CD4-positive, alpha-beta T cell treated with Interleukin-17A for 1 hour (primary cell): ENCODE measurements at regions not wholly inside any gene's neighbourhood (a gene's known extent, or its start where the extent isn't known, plus 50 kb on each side); places are given as distances from the start of the nearest gene placed in this dataset.

Experiments
- DNase-seq: peaks from one replicate; pipeline ENCODE4 v3.0.0-alpha.2; 2020

DNA sequence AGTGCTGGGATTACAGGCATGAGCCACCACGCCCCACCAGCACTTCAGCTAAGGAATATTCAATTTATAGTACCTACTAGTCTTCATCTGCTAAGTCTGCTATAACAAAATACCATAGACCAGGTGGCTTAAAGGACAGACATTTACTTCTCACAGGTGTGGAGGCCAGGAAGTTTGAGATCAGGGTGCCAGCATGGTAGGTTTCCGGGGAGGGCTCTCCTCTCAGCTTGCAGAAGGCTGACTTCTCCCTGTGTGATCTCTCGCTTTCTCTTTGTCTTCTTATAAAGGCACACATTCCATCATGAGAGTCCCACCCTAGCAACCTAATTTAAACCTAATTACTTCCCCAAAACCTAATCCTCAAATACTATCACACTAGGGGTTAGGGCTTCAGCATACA lies 433.0 kb downstream of the INSC start:
- DNase-seq: no peak

DNA sequence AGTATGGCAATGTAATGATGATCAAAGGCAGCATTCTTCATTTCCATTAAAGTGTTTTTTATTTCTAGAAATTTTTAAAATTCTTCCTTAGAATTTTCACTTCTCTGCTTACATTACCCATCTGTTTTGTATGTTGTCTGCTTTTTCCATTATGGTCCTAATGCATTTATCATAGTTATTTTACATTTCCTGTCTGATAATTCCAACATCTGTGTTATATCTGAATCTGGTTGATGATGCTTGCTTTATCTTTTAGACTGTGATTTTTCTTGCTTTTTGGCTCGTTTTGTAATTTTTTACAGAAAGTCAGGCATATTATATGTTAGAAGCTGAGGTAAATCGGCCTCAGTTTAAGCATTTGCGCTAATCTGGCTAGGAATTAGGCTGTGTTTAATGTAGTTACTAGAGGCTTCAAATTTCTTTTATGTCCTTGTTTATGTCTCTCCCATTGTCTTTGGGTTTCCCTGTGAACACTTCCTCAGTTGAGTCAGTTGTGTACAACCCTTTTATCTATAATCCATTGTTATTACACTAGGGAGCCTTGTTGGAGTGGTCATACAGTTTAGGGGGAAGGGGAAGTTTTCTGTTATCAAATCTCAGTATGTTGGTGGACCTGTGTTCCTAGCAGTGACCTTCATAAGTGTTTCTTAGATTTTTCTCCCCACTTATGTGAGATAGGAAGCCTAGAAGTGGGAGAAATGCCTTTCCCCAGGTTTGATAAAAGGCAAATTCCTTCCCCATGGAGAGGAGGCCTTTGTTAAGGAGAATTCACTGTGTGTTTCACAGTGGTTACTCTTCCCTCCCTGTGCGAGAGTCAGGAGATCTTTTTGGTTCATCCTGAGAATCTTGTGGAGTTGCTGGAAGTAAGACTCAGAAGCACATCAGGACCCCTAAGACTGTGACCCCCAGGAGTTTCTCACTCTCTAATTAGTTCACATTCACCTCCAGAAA lies 437.5 kb downstream of the INSC start:
- no peak for DNase-seq

DNA sequence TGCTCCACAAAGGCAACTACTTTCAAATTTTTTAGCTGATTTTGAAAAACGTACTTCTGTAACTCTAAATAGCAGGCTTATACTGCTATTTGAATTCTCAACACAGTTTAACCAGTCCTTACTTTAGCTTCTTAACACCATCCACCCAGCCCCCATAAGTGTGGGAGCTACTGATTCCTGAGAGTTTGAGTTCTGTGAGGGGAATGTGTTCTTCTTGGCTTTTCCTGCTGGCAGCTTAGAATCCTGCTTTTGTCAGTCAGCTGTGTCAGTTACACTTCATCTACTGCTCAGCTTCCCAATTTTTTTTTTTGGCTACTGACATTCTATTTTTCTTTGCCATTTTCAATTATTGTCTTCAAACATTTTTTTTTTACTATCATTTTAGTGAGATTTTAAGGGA lies 440.4 kb downstream of the INSC start:
- DNase-seq: no peak

DNA sequence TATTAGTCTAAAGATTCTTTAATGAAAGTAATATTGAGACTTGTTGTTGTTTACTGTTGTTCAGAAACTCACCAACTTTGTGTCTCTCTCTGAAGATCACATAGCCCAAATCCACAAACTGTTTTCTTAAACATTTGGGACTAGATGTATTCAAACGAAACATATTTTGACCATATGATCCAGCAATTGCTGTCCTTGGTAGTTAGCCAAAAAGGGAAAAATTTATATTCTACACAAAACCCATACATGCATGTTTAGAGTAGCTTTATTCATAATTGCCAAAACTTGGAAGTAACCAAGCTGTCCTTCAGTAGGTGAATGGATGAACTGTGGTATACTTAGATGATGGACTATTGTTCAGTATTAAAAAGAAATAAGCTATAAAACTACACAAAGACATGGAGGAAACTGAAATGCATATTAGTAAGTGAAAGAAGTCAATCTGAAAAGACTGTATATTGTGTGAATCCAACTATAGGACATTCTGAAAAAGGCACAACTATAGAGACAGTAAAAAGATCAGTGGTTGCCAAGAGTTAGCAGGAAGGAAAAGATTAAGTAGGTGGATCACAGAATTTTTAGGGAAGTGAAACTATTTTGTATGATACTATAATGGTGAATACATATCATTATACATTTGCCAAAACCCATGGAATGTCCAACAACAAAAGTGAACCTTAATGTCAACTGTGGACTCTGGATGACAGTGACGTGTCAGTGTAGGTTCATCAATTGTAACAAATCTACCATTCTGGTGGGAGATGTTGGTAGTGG lies 442.9 kb downstream of the INSC start:
- DNase-seq: no peak

DNA sequence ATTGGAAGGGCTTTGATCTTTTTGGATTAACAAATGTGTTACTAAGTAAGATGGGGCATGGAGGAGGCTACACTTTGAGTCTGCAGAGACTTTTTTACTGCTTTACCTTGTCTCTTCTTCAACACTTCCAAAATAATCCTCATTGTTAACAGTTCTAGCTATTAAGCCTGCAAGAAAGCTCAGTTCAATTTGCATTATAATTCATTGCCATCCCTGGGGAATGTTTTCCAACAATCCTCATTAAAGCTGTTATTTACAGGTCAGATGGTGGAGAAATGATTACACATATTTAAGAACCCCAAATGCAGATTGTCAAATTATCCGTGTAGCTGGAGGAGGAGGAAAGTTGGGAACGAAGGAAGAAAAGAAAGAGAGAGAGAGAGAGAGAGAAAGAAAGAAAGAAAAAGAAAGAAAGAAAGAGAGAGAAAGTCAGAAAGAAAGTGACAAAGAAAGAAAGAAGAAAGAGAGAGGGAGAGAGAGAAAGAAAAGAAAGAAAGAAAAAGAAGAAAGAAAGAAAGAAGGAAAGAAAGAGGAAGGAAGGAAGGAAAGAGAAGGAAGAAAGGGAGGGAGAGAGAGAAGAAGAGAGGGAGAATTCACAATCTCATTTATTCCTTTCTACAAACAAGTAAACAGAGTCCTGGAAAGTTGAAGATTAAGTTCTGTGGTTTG lies 443.9 kb downstream of the INSC start:
- DNase-seq: no peak

DNA sequence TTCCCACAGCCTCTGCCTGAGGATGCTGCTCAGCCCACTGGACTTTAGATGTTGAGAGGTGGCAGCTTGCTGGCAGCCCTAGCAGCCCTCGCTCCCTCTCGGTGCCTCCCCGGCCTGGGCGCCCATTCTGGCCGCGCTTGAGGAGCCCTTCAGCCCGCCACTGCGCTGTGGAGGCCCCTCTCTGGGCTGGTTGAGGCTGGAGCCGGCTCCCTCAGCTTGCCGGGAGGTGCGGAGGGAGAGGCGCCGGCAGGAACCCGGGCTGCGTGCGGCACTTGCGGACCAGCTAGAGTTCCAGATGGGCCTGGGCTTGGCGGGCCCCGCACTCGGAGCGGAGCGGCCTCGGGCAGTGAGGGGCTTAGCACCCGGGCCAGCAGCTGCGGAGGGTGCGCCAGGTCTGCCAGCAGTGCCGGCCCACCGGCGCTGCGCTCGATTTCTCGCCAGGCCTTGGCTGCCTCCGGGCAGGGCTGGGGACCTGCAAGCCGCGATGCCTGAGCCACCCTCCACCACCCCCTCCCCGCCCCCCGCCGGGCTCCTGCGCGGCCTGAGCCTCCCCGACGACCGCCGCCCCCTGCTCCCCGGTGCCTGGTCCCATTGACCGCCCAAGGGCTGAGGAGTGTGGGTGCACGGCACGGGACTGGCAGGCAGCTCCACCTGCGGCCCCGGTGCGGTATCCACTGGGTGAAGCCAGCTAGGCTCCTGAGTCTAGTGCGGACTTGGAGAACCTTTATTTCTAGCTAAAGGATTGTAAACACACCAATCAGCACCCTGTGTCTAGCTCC lies 446.2 kb downstream of the INSC start:
- no peak for DNase-seq

DNA sequence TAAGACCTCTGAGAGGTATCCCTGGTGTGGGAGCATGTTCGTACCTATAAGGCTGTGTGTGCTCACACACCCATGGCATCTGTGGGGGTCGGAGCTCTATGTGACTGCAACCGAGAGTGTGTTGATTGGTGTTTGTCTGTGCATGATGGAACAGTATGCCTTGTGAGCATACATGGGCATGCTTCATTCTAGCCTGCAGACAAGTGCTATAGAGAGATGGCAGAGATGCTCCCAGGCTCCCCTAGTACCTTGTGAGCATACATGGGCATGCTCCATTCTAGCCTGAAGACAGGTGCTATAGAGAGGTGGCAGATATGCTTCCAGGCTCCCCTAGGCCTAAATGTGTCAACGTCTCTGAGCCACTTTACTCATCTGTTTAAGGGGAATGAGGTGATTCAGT lies 447.5 kb downstream of the INSC start:
- DNase-seq: no peak

DNA sequence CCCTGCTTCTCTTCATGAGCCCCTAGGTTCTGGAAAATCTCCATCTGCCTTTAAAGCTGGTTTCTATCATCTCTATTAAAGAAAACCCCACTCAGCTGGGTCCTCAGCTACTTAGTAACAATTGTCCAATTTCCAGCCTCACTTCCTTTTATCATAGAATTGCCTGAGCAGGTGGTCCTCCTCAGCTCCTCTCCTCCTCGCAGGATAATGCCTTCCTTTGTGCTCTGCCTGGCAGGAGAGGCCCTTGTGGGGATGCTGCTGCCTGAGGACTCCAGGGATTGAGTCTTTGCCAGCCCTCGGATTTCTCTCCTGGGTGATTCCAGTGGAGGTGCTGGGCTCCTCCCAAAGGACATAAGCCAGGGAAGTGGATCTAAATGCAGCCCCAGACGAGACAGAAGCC lies 448.3 kb downstream of the INSC start:
- DNase-seq: no peak

DNA sequence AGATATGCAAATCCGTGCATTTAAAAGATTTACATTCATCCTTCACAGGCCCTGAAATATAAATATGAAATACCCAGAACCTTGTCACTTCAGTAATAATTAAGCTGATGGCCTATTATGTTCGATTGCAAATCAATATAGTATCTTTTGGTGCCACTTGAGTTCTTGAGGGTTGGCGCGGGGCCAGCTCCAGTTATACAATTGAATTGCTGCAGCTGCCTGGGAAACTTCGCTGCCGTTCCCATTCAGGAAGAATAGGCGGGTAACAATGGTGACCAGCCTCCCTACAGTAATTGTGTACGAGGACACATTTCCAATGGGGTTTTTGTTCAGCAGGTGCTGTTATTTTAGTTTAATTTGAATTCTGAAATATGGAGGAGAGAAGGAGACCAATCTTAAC lies 451.2 kb downstream of the INSC start:
- no peak for DNase-seq

DNA sequence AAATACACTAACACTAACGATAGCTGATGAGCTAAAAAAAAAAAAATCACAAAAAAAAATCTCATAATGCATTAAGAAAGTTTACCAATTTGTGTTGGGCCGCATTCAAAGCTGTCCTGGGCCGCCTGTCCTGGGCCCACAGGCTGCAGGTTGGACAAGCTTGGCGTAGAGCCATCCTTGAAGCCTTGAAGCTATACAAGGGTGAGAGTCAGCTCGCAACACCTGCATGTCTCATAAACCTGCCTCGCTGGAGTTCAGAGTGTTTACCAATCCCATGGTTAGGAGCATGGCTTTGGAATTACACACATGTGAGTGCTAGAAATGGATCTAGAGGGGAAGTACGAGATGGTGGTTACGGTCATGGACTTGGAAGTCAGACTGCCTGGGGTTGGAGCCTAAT lies 453.7 kb downstream of the INSC start:
- DNase-seq: no peak

DNA sequence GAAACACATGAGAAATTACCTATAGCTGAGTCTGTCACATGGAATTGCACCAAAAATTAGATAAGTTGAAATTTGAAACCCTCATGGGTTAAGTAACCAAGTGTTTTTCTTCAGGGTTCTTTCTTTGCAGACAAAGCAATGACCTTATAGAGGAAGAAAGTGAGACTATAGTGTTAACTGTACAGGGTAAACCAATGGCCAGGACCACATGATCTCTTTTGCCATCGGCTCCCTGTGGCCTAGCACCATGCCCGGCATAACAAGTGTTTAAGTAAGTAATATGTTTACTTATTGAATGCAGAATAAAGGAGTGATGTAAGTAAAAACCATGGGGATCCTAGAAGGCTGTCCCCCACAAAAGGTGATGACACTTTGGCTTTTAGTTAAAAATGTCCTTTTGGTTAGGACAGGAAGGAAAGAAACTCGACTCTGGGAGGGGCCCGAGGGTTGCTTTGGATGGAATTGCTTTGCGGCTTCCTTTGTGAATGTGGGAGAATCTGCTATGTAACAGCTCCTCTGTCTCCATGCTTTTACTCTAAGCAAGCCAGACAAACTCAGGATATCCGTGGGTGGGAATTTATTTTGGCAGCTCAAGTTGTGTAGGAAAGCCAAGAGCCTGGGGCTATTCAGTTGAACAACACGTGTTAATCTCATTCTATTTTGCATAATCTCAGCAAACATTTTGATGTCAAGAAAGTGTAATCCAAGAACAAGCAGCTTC lies 454.7 kb downstream of the INSC start:
- no peak for DNase-seq

DNA sequence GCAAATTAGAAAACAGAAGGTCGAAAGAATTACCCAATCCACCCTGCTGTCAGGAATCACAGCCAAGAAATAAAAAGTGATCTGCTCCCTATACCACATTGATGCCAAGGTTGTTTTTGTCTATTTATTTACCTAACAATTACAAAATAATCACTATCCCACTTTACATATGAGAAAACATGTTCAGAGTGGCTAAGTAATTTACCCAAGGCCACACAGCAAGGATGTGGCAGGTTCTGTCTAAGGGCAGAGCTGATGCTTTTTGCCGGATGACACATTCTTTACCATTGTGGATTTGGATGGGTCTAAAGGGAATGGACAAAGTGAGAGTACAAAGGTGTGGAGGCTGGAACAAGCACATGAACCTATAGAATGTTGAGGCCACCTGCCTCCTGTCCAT lies 460.7 kb downstream of the INSC start:
- no peak for DNase-seq

DNA sequence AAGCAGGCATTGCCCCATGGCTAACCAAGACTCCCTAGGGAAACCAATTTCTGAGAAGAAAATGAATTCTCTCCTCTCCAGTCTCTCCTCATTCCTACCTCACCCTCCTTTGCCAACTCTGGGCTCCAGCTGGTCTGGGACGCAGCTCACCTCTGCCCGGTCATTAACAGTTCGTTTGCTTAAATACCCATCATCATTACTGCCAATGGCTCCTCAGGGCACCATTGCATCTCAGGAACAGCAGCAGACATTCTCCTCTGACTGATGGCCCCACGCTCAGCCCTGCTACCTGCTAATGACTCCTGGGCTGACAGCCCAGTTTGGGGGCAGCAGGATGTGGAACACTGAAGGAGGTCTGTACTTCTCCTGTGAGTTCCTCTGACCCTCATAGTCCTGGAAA lies 462.0 kb downstream of the INSC start:
- DNase-seq: no peak

DNA sequence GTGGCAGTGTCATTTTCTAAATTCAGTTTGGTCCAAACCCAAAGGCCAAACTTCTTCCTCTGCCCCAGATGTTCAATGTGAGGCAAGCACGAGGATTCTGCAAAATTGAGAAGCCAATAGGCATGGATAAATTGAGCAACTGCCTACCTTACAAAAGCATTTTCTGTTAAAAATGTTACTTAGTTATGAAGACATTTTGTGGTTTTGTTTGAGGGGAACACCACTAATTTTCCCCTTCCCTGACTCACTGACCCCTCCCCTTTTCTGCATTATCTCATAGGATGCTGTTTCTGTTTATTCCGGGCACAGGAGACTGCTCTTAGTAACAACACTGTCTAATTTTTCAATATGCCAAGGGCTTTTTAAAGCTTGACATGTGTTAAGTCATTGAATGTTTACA lies 462.8 kb downstream of the INSC start:
- DNase-seq: no peak

DNA sequence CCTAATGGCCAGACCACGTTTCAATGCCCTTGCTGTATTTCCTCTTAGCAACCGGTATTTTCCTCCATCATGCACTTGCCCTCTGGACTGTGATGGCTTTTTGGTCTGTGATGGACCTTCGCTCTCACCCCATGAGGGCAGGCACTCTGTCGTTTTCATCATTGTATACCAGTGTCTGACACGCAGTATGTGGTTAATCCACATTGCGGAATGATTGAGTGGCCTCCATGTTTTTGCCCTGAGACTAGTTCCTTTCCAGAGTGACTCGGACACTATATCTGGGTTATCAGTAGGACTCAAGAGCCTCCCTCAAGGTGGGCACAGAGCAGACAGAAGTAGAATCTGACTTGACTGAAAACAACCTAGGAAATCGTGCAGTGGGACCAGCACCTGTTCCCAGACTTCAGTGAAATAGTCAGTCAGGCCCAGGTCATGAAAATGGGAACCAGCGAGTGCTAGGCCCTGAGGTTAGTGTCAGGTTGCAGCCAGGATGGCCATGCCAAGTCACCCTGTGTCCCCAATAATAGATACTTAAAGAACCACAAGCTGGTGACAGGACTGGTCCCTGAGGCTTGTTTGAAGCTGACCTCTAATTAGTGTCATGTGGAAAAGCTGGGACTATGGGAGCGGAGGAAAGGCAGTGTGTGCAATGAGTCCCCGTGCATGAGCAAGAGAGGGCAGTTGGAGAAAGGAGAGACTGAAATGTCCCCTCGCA lies 464.7 kb downstream of the INSC start:
- DNase-seq: no peak

DNA sequence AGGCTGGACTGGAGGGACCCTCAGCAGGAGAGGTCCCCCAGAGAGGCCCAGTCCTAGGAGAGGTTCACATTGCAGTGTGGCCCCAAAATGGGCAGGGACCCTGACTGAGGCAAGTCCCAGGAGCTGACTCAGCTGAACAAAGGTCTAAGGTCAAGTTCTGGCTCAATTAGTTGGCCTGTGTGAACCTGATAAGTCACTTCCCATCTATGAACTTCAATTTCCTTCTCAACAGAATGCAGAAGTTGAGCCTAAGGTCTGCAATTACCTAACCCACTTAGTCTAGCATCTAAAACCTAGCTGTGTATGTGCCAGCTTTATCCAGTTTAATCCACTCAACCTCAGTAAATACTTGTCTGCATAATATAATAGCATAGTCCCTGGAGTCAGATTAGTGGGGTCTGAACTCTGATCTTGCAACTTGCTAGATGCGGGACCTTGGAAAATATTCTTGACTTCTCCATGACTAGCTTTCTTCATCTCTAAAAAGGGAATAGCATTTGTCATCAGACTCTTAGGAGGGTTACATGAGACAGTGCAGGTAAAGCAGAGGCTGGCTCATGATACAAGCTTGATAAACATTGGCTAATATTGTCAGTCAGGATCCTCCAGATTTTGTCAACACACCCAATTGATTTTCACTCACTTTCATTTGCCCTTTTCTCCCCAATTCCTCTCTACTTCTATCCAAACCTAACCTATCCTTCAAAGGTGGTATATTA lies 465.5 kb downstream of the INSC start:
- DNase-seq: no peak

DNA sequence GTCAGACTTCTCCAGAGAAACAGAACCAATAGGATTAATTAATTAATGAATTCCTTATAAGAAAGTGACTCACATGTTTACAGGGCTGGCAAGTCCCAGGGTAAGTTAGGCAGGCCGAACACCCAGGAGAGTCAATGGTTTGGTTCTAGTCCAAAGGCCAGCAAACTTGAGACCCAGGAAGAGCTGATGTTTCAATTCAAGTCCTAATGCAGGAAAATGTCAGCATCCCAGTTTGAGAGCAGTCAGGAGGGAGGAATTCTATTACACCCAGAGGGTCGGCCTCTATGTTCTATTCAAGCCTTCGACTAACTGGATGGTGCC lies 466.0 kb downstream of the INSC start:
- no peak for DNase-seq

DNA sequence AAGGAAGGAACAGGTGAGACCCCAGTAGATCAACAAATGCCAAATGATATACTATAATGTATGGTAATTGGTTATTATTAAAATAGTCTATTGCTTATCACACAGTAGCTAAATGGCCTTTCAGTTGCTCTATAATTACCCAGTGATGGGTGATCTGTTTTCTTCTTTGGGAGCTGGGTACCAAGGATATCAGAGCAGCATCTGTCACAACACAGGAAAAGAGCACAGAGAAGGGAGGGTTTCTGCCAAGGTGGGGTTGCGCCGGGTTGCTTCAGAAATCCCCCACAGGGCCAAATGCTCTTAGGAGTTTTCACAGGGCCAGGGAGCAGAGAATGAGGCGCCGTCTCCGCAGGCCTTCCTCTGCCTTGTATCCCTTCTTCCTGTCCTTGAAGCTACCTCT lies 469.4 kb downstream of the INSC start:
- DNase-seq: no peak

DNA sequence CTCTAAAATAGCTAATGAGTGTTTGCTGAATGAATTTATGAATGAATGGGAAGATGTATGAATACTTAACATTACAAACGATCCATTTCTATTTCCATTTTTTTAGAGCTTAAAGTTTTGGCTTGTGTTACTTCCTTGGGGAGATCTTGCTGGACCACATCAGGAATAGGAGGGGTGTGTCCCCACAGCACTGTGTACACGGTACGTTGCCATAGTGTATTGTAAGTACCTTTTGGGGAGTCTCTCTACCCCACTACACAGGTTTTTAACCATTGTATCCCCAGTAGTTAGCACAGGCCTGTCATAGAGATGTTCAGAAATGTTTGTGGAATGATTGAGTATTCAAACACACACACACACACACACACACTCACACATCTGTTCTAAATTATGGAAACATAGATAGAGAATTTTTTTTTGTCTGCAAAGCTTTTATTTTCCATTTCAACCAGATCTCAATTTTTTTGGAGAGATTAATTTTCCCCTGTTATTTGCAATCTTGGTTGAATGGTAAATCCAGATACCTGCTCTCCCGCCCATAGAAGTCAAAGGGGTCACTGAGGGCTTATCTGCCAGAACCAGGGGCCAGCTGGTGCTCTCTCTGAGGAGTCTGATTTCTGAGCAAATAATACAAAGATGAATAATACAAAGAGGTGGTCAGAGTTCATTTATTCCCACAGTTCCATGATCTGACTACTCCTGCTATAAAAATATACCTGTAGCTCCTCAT lies 471.0 kb downstream of the INSC start:
- DNase-seq: no peak

DNA sequence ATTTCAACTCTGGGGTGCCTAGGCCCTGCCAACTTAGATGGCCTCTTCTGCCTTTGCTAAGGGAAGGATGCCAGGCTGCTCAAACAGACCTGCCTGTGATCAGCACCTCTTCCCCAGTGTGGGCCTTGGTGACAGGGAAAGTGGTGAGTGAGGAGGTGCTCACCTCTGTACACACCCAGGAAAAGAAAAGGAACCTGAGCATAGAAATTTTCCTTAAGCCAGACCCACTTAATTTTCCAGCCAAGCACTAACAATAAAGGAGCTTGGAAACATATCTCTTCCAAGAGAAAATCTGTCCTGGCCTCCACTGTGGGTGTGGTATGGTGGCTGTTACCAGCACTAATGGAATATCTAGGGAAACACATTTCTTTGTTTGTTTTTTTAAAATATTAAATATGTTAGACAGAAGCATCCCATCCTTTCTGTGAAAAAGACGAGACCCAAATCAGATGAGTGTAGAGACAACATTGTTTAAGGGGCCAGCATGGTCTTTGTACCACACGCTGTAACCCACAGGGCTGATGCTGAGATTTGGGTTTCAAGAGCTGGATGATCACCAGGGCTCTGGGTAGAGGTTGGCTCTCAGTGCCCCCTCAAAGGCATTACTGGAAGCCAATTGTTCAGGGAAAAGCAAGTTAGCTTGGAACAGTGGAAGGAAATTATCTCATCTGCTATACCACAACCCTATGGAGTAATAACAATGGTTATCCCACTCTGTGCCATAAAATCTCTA lies 472.2 kb downstream of the INSC start:
- DNase-seq: no peak
